GM21717 (cell line): ENCODE measurements at regions not wholly inside any gene's neighbourhood (a gene's known extent, or its start where the extent isn't known, plus 50 kb on each side); places are given as distances from the start of the nearest gene placed in this dataset.
"Not testable (repeated sequence)": the region's sequence is repeated elsewhere in the genome, so short reads cannot be mapped to it uniquely, and the experiment has no call there.

ENCODE experiments used
- ATAC-seq: cut with Tn5 transposase; IDR thresholded peaks from one replicate; pipeline ENCODE4 v1.9.1; 2021; ENCODE audit warnings: mild to moderate bottlenecking, moderate library complexity; ENCODE audit not compliant: unreplicated experiment

- no peak for ATAC-seq
These were observed 563.2 kb downstream of the GBE1 start for GRCh38 chr3:81198216-81198615.

GRCh38 chr3:81197386-81197785 is 564.1 kb downstream of the GBE1 start:
- no peak for ATAC-seq

- no peak for ATAC-seq
These were observed 566.0 kb downstream of the GBE1 start for GRCh38 chr3:81195478-81195877.

- ATAC-seq: no peak
These were observed 575.0 kb downstream of the GBE1 start for GRCh38 chr3:81186412-81186811.

GRCh38 chr3:81182086-81182875 is 579.2 kb downstream of the GBE1 start:
- not testable (repeated sequence) for ATAC-seq

- ATAC-seq: no peak
These were observed 587.9 kb downstream of the GBE1 start for GRCh38 chr3:81173514-81173913.

- no peak for ATAC-seq
These were observed 591.1 kb downstream of the GBE1 start for GRCh38 chr3:81170298-81170697.

- no peak for ATAC-seq
These were observed 596.6 kb downstream of the GBE1 start for GRCh38 chr3:81164806-81165205.

- ATAC-seq: no peak
These were observed 599.6 kb downstream of the GBE1 start for GRCh38 chr3:81161851-81162250.

GRCh38 chr3:81161100-81161499 is 600.3 kb downstream of the GBE1 start:
- ATAC-seq: no peak

- no peak for ATAC-seq
These were observed 606.8 kb downstream of the GBE1 start for GRCh38 chr3:81154611-81155143.

- ATAC-seq: no peak
These were observed 609.3 kb downstream of the GBE1 start for GRCh38 chr3:81152156-81152555.

GRCh38 chr3:81132995-81133394 is 628.5 kb downstream of the GBE1 start:
- ATAC-seq: no peak

GRCh38 chr3:81105789-81106488 is 655.5 kb downstream of the GBE1 start:
- no peak for ATAC-seq

- ATAC-seq: no peak
These were observed 656.2 kb downstream of the GBE1 start for GRCh38 chr3:81105206-81105605.

- no peak for ATAC-seq
These were observed 663.6 kb downstream of the GBE1 start for GRCh38 chr3:81097889-81098288.

GRCh38 chr3:81095956-81096355 is 665.5 kb downstream of the GBE1 start:
- ATAC-seq: no peak

GRCh38 chr3:81094986-81095385 is 666.5 kb downstream of the GBE1 start:
- no peak for ATAC-seq

- no peak for ATAC-seq
These were observed 673.8 kb downstream of the GBE1 start for GRCh38 chr3:81087607-81088006.

GRCh38 chr3:81086348-81086747 is 675.1 kb downstream of the GBE1 start:
- ATAC-seq: no peak

- ATAC-seq: no peak
These were observed 680.8 kb downstream of the GBE1 start for GRCh38 chr3:81080608-81081007.

GRCh38 chr3:81072591-81072990 is 688.9 kb downstream of the GBE1 start:
- ATAC-seq: no peak
